Mesenteric fat pad (tissue), 1 donor: ENCODE measurements at regions not wholly inside any gene's neighbourhood (a gene's known extent, or its start where the extent isn't known, plus 50 kb on each side); places are given as distances from the start of the nearest gene placed in this dataset.

Source experiments
- DNase-seq: peaks from one replicate; pipeline ENCODE4 v3.0.0-alpha.2; 2020; ENCODE audit warnings: low spot score
- donor health status: DM: yes; HTN: yes; CAD: no.

DNA sequence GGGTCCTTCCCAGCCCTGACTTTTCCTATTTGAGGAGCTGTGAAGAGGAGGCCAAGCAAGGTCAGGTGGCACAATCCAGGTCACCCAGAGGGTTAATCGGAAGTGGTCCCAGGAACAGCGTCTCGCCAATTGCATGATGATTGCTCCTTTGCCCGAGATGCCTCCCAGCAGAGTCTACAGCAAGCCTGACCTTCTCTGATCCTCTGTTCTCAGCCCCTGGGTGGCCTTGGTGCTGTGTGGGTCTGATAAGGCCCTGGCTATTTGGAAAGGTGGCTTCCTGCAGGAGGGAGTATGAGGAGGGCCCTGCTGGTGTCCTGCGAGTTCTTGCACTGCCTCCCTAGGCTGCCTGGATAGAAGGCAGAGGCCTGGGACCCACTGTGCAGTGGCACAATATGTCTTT lies 116.2 kb downstream of the FOXD2 start:
- no peak for DNase-seq

DNA sequence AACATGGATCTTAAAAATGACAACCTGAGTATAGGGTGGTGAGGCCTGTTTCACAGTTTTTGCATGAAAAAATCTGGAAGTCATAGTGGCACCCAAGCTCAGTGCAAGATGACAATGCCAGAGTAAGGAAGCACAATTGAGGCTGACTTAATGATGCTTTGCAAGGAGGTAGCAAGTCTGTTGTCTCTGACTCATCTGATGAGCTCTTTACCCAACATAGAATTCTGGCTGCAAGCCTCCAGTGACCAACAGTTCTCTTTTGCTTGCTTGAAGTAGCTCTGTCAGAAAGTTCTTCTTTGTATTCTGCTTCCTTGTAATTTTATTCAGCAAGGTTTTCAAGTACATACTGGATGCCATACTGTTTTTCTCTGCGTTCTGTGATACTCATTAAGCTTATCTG lies 117.1 kb downstream of the FOXD2 start:
- no peak for DNase-seq

DNA sequence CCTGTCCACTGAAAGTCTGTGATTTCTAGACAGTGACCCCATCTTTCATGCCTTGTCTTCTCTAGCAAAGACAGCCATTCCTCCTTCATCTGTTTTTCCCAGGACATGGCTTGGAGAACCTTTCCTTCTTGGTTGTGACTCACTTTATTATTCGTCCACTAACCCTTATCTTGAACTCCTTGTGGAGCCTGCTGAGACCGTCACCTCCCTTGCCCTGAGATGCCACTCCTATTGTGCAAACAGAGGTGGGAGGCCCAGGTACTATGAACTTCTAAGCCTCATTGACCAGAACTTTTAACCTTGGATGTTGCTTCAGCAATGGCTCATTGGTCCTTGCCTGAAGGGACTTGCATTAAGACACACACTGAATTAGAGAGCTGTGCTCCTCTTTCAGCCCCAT lies 117.5 kb downstream of the FOXD2 start:
- DNase-seq, result no peak

DNA sequence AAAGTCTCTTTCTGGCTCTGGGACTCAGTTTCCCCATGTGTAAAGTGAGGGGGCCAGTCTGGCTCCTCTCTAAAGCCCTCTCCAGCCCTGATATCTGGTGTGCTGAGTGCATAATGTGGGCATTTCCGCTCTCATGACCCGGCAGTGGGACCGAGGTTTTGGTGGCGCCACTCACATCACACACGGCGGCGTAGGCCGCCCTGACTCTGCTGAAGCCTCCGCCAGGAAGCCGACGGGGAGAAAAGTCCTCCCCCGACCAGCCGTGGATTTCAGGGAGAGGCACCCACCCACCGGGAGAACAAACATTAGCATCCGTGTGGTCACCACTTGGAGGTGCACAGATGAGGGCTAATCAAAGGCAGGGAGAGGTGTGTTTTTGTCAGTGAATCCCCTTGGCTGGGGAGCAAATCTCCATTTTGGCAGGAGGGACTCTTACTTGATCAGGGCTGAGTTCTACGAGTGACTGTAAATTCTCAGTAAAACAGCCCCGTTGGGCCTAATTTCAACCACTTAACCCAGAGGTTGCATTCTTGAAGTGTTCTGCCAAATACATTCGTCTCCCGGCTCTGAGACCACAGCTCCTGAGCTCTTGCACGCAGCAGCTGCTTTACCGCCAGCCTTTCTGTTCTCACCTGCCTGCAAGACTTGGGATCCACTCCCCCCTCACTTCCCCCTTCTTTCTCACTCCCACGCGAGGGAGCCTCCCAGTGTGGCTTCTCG lies 118.2 kb downstream of the FOXD2 start:
- no peak for DNase-seq

DNA sequence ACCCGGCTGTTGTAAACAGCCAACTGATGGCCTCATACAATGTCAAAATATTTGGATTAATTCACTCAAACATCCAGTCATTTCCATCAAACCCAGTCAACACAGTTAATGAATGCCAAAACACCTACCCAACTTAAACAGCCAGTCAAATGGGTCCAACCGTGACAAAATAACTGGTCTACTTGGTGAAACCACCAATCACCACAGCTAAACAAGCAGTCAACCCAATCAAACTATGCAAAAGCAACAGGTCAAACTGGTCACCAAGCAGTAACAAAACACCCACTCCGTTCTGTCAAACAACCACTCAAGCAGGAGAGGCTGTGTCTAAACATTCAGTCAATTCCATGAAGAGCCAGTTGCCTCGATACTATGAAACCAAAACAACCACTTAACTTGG lies 119.2 kb downstream of the FOXD2 start:
- no peak for DNase-seq

DNA sequence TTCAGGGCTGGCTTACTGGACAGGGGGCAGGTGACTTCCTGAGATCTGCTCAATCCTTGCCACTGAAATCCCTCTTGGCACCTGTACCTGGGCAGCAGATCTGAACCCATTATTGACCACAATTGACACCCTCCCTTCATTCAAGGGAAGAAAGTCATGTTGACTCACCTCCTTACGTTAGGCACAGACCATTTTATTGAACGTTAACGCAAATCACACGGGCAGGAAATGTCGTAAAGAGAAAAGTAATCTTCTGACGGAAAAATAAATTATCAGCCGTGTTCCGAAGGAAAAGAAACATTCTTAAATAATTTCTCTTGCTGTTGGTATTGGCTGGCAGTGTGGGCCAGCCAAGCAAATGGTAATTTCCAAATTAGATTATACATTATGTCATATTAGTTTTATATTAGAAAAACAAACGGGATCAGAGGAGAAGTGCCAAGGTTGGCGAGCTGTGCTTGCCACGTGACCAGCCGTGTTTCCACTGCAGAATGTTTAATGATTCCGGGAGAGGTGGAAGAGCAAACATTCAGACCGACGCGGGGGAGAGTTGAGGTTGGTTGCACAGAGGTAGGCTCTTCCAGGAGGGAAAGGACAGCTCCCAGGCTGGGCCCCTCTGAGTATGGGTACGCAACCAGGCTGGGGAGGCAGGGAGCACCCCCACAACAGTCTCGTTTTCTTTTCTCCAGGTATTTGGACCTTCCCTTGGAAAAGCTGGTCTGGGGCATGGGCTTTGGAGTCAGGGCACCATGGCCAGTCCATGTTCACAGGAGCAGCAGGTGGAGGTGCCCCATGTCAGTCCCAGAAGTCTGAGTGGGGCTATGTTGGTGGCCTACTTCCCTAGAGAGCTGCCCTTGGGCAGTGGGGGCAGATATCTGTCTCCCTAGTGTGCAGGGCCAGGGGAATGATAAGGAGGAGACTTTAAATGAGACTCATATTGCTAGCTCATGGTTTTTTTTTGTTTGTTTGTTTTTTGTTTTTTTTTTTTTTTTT lies 121.1 kb downstream of the FOXD2 start:
- no peak for DNase-seq

DNA sequence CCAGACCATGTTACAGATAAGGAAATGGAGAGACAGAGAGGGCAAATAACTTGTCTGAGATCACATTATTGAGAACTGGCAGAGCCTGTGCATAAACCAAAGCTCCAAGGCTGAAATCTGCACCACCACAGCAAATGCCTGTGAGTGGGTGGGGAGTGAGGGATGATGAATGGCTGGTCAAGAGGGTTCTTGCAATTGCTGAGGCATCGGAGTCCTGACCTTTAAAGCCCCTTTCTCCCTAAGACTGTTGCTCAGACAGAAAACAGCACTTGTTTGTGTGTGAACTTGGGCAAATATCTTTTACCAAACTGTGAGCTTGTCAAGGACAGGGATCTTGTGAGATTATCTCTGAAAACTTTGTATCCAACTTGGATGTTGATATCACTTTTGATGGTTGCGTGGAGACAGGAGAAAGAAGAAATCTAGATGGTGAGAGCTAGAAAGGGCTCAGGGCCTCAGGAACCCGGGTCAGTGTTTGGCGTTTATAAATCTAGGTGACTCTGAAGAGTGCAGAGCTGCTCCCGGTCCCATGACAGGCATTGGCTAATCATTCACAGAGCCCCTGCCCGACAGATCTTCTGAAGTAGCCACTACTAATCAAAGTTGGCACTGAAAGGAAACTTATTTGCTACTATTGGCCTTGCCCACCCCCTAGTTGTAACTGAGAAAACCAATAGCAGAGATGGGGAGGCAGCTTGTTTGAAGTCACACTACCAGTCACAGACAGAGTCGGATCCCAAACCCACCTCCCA lies 122.3 kb downstream of the FOXD2 start:
- no peak for DNase-seq

DNA sequence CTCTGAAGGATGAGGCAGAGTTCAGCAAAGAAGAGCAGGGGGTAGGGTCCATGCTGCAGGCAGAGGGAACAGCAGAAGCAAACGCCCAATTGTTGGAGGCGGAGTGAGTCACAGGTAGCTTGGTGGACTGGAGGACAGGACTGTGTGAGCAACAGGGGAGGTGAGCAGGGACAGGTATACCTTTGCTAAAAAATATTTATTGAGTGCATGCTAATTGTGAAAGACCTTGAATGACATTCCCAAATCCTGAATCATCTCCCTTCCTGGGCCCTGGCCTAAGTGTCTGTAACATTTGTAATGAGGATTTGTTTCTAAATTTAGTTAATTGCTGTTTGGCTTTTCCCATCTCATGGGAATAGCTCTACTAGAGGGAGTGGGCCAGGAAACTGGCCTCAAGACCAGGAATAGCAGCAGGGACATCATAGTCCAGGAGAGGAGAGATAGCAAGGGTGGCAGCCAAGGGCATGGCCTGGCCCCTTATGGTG lies 123.7 kb downstream of the FOXD2 start:
- DNase-seq, result no peak

DNA sequence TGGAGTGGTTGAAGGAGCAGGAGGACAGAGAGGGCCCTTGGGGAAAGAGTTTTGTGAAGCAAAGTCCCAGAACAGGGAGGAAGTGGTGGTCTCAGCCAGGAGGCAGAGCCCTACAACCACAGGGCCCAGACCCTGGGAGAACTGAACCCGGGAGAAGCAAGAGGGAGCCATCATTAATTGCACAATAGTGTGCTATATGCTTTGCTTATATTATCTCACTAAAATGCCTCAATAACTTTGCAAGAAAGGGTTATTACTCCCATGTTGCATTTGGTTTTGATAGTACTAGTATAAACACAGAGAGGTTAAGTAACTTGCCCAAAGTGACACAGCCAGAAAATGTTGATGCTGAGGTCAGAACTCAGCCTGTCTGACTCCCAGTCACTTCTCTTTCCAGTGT lies 124.3 kb downstream of the FOXD2 start:
- no peak for DNase-seq

DNA sequence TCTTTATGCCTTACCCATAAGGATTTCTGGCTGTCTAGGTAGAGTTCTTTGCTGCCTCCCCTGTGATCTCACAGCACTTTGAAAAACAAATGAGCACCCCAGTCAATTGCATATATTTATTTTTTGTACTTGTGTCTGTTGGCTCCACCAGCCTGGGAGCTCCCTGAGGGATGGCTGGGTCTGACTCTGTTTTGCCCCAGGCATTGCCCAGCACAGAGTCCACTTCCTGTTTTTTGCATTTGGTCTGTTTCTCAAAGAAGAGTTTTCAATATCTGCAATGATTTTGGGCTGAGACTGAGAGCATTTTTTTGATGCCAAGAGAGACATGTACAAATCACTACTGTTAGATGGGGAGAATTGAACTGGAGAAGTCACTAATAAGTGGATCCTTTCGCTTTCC lies 125.0 kb downstream of the FOXD2 start:
- no peak for DNase-seq

DNA sequence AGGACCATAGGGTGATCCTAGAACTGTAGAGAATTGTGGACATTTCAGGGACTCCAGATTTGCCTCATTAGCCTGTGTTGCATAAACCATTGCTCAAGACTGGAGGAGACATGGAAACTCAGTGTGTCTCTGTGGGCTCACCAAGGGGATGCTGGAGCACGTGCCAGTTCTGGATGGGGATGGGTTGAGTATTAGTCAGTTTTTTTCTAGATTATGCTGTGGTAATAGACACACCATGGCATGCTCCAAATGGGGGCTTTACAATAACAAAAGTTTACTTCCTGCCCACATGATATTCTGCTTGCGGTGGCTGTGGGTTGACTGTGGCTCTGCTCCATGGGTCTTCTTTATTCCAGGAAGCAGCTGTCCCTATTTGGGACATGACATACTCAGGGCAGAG lies 125.4 kb downstream of the FOXD2 start:
- DNase-seq, result no peak

DNA sequence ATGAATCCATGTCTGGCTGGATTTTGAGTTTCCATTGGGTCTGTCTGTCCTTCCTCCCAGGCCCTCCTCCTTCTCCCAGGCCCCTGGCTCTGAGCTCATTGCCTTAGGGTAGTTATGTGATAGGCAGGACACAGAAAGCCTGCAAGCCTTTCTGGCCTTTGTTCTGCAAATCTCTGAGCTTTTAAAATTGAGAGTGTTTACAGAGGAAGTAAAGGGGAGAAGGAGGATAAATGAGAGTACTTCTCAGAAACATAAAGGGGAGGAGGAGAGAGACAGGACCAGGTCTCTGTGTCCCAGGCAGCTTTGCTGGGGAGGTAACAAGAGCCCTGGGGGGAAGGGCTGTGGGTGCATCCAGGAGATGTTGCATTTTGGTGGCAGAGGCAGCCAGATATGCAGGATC lies 126.7 kb downstream of the FOXD2 start:
- DNase-seq, result no peak

DNA sequence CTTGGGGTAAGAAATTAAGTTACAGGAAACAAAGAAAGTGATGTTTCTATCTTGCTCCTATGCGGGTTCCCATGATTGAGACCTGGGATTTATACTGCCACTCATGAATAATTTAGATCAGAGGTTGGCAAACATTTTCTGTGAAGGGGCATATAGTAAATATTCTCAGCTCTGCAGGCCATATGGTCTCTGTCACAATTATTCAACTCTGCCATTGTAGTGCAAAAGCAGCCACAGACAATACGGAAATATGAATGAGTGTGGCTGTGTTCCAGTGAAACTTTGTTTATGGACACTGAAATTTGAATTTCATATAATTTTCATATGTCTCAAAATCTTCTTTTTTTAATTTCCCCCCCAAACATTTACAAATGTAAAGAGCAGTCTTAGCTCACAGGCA lies 127.2 kb downstream of the FOXD2 start:
- DNase-seq, result no peak

DNA sequence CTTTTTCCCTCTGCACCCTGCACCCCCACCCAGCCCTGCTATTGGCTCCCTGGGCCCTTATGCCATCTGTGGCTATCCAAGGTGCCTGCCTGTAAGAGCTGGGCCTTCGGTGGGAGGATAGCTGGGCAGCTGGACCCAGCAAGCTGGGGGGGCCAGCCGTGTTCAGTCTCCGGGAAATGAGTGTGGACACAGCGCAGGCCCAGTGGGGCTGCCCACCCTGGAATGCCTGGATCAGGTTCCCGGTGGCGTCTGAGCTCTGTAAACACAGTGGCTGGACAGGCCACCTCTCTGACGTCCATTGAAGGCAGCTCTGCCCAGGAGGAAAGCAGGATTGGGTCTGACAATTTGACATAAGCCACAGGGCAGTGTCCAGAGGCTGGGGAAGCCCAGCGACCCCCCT lies 127.8 kb downstream of the FOXD2 start:
- DNase-seq, result no peak

DNA sequence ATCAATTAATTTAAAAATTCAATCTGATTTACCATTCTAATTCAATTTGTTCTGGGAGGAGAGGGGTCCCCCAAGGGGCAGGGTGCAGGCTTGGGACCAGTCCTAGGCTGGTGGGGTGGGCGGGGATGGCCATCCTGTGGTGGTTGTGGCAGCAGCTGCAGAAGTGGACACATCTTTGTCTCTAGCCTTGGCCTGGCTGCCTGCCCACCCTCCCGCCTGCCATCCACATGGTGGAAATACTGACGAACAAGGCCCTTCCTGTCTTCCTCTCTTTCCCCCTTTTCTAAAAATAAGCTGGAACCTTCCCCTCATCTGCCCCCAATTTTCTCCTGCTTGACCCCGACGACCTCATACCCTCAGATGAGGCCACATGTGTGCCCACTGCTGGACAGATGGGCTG lies 130.9 kb downstream of the FOXD2 start:
- DNase-seq, result no peak

DNA sequence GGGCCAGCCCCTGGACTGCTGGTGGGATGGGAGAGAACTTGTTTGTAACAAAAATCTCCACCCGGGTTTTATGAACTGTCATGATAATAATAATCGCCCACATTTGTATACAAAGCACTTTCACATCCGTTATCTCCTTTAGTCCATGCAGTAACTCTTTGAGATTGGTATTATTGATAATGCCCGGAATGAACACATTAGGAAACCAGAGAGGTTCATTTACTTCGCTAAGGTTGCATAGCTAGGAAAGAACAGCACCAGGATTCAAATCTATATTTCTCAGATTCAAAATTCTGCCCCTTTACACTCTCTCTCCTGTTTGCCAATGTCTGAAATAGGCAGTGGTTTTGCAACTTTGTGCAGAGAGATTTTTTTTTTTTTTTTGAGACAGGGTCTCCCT lies 131.4 kb downstream of the FOXD2 start:
- DNase-seq, result no peak

DNA sequence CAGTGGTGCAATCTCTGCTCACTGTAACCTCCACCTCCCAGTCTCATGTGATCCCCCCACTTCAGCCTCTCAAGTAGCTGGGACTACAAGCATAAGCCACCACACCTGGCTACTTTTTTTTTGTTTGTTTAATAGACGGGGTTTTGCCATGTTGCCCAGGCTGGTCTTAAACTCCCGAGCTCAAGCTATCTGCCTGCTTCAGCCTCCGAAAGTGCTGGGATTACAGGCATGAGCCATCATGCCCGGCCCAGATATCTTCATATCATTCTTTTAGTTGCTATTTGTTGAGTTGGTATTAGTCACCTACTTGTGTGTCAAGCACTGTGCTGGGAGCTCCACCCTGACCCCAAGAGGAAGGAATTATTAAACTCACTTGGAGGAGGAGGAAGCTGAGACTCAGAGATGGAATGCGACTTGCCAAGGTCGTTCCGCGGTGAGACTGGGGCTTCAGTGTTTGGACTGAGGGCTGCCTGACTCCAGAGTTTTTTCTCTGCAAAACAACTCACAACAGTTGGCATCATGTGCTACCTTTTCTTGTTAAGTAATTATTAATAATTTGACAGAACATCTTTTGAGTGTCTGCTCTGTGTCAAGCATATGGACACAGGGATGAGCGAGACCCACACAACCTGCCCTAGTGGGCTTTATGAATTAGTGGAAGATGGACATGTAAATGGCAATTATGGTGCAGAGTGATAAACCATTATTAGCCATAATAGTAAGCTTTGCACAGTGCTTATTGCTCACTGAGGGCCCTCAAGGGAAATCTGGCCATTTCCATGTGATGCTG lies 132.0 kb downstream of the FOXD2 start:
- DNase-seq, result no peak

DNA sequence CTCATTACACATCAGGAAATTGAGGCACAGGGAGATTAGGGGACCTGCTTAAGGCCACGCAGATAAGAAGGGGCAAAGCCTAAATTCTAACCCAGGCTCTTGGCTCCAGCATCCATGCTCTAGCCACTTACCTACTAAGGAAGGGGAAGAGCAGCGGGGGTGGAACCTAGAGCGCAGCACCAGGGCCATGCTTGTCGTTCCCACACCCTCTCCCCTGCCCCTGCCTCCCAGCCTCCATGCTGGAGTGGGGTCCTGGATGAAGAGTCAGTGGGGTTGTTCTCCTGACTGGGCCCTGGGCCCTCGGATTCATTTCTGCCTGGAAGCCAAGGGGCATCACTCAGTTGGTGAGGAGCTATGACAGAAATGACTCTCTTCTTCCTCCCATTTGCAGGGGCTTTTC lies 133.3 kb downstream of the FOXD2 start:
- DNase-seq, result no peak

DNA sequence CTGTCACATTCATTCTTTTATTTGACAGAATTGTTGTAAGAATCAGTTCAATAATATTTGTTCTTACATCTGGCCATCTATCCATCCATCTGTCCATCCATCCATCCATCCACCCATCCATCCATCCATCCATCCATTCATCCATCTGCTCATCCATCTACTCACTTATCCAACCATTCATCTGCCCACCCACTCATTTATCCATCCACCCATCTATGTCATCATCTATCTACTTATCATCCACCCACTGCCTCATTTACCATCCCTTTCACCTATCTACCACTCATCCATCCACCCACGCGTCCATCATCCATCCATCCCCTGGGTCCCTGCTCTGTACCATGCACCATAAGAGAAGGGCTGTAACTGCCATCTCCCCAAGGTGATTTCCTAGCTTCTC lies 134.1 kb downstream of the FOXD2 start:
- DNase-seq, result no peak

DNA sequence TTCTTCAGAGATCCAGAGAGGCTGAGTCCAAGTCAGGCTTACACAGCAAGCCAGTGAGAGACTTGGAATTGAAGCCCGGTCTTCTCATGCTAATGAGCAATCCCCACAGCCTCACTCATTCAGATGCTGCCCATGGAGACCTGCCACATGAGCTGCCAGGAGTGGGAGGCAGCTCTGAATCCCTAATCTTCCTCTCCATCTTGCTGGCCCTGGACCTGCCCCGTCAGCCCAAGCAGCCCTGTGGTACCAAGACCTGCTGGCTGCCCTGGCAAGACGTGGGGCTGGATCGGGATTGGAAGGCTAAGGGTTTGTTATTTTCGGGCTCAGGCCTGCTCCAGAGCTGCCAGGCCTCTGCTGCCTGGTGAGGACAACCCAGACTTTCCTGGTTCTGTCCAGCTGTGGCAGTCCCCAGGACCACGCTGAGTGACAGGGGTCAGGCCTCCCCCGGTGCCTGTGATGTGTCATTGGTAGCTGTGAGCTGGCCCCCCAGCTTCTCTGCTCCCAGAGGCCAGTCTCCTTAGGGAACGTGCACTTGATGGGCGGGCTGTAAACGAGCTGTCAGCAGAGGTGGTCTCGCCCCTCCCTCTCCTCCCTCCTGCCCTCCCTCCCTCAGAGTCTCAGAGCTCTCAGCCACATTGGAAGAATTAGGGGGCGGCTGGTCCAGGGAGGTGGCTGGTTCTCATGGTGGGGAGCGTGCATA lies 135.0 kb downstream of the FOXD2 start:
- no peak for DNase-seq
